ENCODE measurements at regions not wholly inside any gene's neighbourhood (a gene's known extent, or its start where the extent isn't known, plus 50 kb on each side); places are given as distances from the start of the nearest gene placed in this dataset.
"Not testable (repeated sequence)": the region's sequence is repeated elsewhere in the genome, so short reads cannot be mapped to it uniquely, and the experiment has no call there.

- no peaks in the 10 kb centered on the region for H3K9me3 ChIP-seq (ENCODE audit: control insufficient read depth in 1 of 2, low read length in 2 of 2)
- no peak overlapping the region for H3K4me3 ChIP-seq (ENCODE audit: low read depth in 1 of 2, low read length in 2 of 2)
- no peak overlapping the region for H3K27ac ChIP-seq (ENCODE audit: low read length)
- no peaks in the 10 kb centered on the region for H3K36me3 ChIP-seq (ENCODE audit: control insufficient read depth in 1 of 2, insufficient read depth in 2 of 2, low read length in 2 of 2)
- H3K4me1 ChIP-seq (ENCODE audit: control insufficient read depth in 1 of 2, insufficient read depth in 2 of 2, low read length in 2 of 2), result no peaks in the 10 kb centered on the region
- H3K27me3 ChIP-seq (ENCODE audit: low read depth, low read length), result no peaks in the 10 kb centered on the region
These were observed 132.7 kb downstream of the PLPPR4 start for GRCh38 chr1:99397029-99397428.

- H3K27me3 ChIP-seq (ENCODE audit: low read depth, low read length), result no peaks in the 10 kb centered on the region
- H3K4me1 ChIP-seq (ENCODE audit: control insufficient read depth in 1 of 2, insufficient read depth in 2 of 2, low read length in 2 of 2), result no peaks in the 10 kb centered on the region
- no peak overlapping the region for H3K27ac ChIP-seq (ENCODE audit: low read length)
- H3K36me3 ChIP-seq (ENCODE audit: control insufficient read depth in 1 of 2, insufficient read depth in 2 of 2, low read length in 2 of 2), result no peaks in the 10 kb centered on the region
- H3K4me3 ChIP-seq (ENCODE audit: low read depth in 1 of 2, low read length in 2 of 2), result no peak overlapping the region
- H3K9me3 ChIP-seq (ENCODE audit: control insufficient read depth in 1 of 2, low read length in 2 of 2), result no peaks in the 10 kb centered on the region
These were observed 133.6 kb downstream of the PLPPR4 start for GRCh38 chr1:99397863-99398262.

- not testable (repeated sequence) for H3K27ac ChIP-seq (ENCODE audit: low read length); H3K4me1 ChIP-seq (ENCODE audit: control insufficient read depth in 1 of 2, insufficient read depth in 2 of 2, low read length in 2 of 2); H3K27me3 ChIP-seq (ENCODE audit: low read depth, low read length); H3K9me3 ChIP-seq (ENCODE audit: control insufficient read depth in 1 of 2, low read length in 2 of 2); H3K4me3 ChIP-seq (ENCODE audit: low read depth in 1 of 2, low read length in 2 of 2); H3K36me3 ChIP-seq (ENCODE audit: control insufficient read depth in 1 of 2, insufficient read depth in 2 of 2, low read length in 2 of 2)
These were observed 137.3 kb downstream of the PLPPR4 start for GRCh38 chr1:99401556-99401955.

- not testable (repeated sequence) for H3K4me3 ChIP-seq (ENCODE audit: low read depth in 1 of 2, low read length in 2 of 2); H3K27me3 ChIP-seq (ENCODE audit: low read depth, low read length); H3K4me1 ChIP-seq (ENCODE audit: control insufficient read depth in 1 of 2, insufficient read depth in 2 of 2, low read length in 2 of 2); H3K36me3 ChIP-seq (ENCODE audit: control insufficient read depth in 1 of 2, insufficient read depth in 2 of 2, low read length in 2 of 2); H3K9me3 ChIP-seq (ENCODE audit: control insufficient read depth in 1 of 2, low read length in 2 of 2); H3K27ac ChIP-seq (ENCODE audit: low read length)
These were observed 140.1 kb downstream of the PLPPR4 start for GRCh38 chr1:99404399-99404798.

GRCh38 chr1:99405325-99405724 is 141.0 kb downstream of the PLPPR4 start:
- H3K27me3 ChIP-seq (ENCODE audit: low read depth, low read length); H3K36me3 ChIP-seq (ENCODE audit: control insufficient read depth in 1 of 2, insufficient read depth in 2 of 2, low read length in 2 of 2); H3K9me3 ChIP-seq (ENCODE audit: control insufficient read depth in 1 of 2, low read length in 2 of 2); H3K4me3 ChIP-seq (ENCODE audit: low read depth in 1 of 2, low read length in 2 of 2); H3K27ac ChIP-seq (ENCODE audit: low read length); H3K4me1 ChIP-seq (ENCODE audit: control insufficient read depth in 1 of 2, insufficient read depth in 2 of 2, low read length in 2 of 2): not testable (repeated sequence)

- Histone ChIP-seq H3K4me1 (ENCODE audit: control insufficient read depth in 1 of 2, insufficient read depth in 2 of 2, low read length in 2 of 2) (no peaks in the 10 kb centered on the region), H3K27me3 (ENCODE audit: low read depth, low read length) (no peaks in the 10 kb centered on the region), H3K4me3 (ENCODE audit: low read depth in 1 of 2, low read length in 2 of 2) (no peak overlapping the region), H3K27ac (ENCODE audit: low read length) (no peak overlapping the region), H3K36me3 (ENCODE audit: control insufficient read depth in 1 of 2, insufficient read depth in 2 of 2, low read length in 2 of 2) (no peaks in the 10 kb centered on the region), H3K9me3 (ENCODE audit: control insufficient read depth in 1 of 2, low read length in 2 of 2) (no peaks in the 10 kb centered on the region)
These were observed 142.7 kb downstream of the PLPPR4 start for GRCh38 chr1:99407018-99407417.

GRCh38 chr1:99424087-99424486 is 159.8 kb downstream of the PLPPR4 start:
- Histone ChIP-seq H3K36me3 (ENCODE audit: control insufficient read depth in 1 of 2, insufficient read depth in 2 of 2, low read length in 2 of 2) (no peaks in the 10 kb centered on the region), H3K27me3 (ENCODE audit: low read depth, low read length) (no peaks in the 10 kb centered on the region), H3K4me3 (ENCODE audit: low read depth in 1 of 2, low read length in 2 of 2) (no peak overlapping the region), H3K9me3 (ENCODE audit: control insufficient read depth in 1 of 2, low read length in 2 of 2) (peaks cover 0 to 2% of the 10 kb centered on the region in 2 donors), H3K4me1 (ENCODE audit: control insufficient read depth in 1 of 2, insufficient read depth in 2 of 2, low read length in 2 of 2) (no peaks in the 10 kb centered on the region), H3K27ac (ENCODE audit: low read length) (no peak overlapping the region)

- Histone ChIP-seq H3K4me3 (ENCODE audit: low read depth in 1 of 2, low read length in 2 of 2) (no peak overlapping the region), H3K4me1 (ENCODE audit: control insufficient read depth in 1 of 2, insufficient read depth in 2 of 2, low read length in 2 of 2) (no peaks in the 10 kb centered on the region), H3K36me3 (ENCODE audit: control insufficient read depth in 1 of 2, insufficient read depth in 2 of 2, low read length in 2 of 2) (no peaks in the 10 kb centered on the region), H3K27me3 (ENCODE audit: low read depth, low read length) (no peaks in the 10 kb centered on the region), H3K9me3 (ENCODE audit: control insufficient read depth in 1 of 2, low read length in 2 of 2) (peaks cover 0 to 4% of the 10 kb centered on the region in 2 donors), H3K27ac (ENCODE audit: low read length) (no peak overlapping the region)
These were observed 165.5 kb downstream of the PLPPR4 start for GRCh38 chr1:99429754-99430153.

- Histone ChIP-seq H3K27ac (ENCODE audit: low read length) (no peak overlapping the region), H3K27me3 (ENCODE audit: low read depth, low read length) (no peaks in the 10 kb centered on the region), H3K4me3 (ENCODE audit: low read depth in 1 of 2, low read length in 2 of 2) (no peak overlapping the region), H3K36me3 (ENCODE audit: control insufficient read depth in 1 of 2, insufficient read depth in 2 of 2, low read length in 2 of 2) (no peaks in the 10 kb centered on the region), H3K4me1 (ENCODE audit: control insufficient read depth in 1 of 2, insufficient read depth in 2 of 2, low read length in 2 of 2) (no peaks in the 10 kb centered on the region), H3K9me3 (ENCODE audit: control insufficient read depth in 1 of 2, low read length in 2 of 2) (no peaks in the 10 kb centered on the region)
These were observed 174.5 kb downstream of the PLPPR4 start for GRCh38 chr1:99438656-99439230.

GRCh38 chr1:99439433-99440075 is 175.3 kb downstream of the PLPPR4 start:
- Histone ChIP-seq H3K4me1 (ENCODE audit: control insufficient read depth in 1 of 2, insufficient read depth in 2 of 2, low read length in 2 of 2) (no peaks in the 10 kb centered on the region), H3K4me3 (ENCODE audit: low read depth in 1 of 2, low read length in 2 of 2) (no peak overlapping the region), H3K36me3 (ENCODE audit: control insufficient read depth in 1 of 2, insufficient read depth in 2 of 2, low read length in 2 of 2) (no peaks in the 10 kb centered on the region), H3K9me3 (ENCODE audit: control insufficient read depth in 1 of 2, low read length in 2 of 2) (no peaks in the 10 kb centered on the region), H3K27ac (ENCODE audit: low read length) (no peak overlapping the region), H3K27me3 (ENCODE audit: low read depth, low read length) (no peaks in the 10 kb centered on the region)

- H3K27me3 ChIP-seq (ENCODE audit: low read depth, low read length), result no peaks in the 10 kb centered on the region
- no peak overlapping the region for H3K27ac ChIP-seq (ENCODE audit: low read length)
- no peak overlapping the region for H3K4me3 ChIP-seq (ENCODE audit: low read depth in 1 of 2, low read length in 2 of 2)
- H3K36me3 ChIP-seq (ENCODE audit: control insufficient read depth in 1 of 2, insufficient read depth in 2 of 2, low read length in 2 of 2), result no peaks in the 10 kb centered on the region
- H3K4me1 ChIP-seq (ENCODE audit: control insufficient read depth in 1 of 2, insufficient read depth in 2 of 2, low read length in 2 of 2), result no peaks in the 10 kb centered on the region
- H3K9me3 ChIP-seq (ENCODE audit: control insufficient read depth in 1 of 2, low read length in 2 of 2), result no peaks in the 10 kb centered on the region
These were observed 177.2 kb downstream of the PLPPR4 start for GRCh38 chr1:99441299-99442095.

Measured in muscle layer of duodenum (tissue), 2 donors.